Esophagus muscularis mucosa (tissue), 4 donors: ENCODE measurements at regions not wholly inside any gene's neighbourhood (a gene's known extent, or its start where the extent isn't known, plus 50 kb on each side); places are given as distances from the start of the nearest gene placed in this dataset.

Source experiments
- DNase-seq: peaks from one replicate; pipeline ENCODE4 v3.0.0-alpha.2; 2017; ENCODE audit errors: extremely low spot score
- H3K27ac ChIP-seq, 4 donors: fragments of 200-600 bp; sonication (generic); replicated peaks in 1 of 4; 1 replicate in 3 of 4; 2 replicates in 1 of 4; pipeline ENCODE4 v1.5.1; 2016 to 2019; ENCODE audit warnings: mild to moderate bottlenecking in 1 of 4
- H3K27me3 ChIP-seq, 4 donors: fragments of 200-600 bp; sonication (generic); one replicate each; pipeline versions ENCODE4 v1.5.1 to v1.6.0; 2016 to 2019
- H3K36me3 ChIP-seq, 4 donors: fragments of 200-600 bp; sonication (generic); one replicate each; pipeline ENCODE4 v1.5.1; 2016 to 2019
- H3K4me1 ChIP-seq, 4 donors: fragments of 200-600 bp; sonication (generic); one replicate each; pipeline ENCODE4 v1.5.1; 2016 to 2019
- H3K4me3 ChIP-seq, 4 donors: fragments of 200-600 bp; sonication (generic); 1 replicate in 2 of 4; 2 replicates in 2 of 4; pipeline ENCODE4 v1.5.1; 2016 to 2019; ENCODE audit warnings: mild to moderate bottlenecking in 4 of 4, moderate library complexity in 1 of 4
- H3K9me3 ChIP-seq, 4 donors: fragments of 200-600 bp; sonication (generic); 1 replicate in 3 of 4; 2 replicates in 1 of 4; pipeline ENCODE4 v1.5.1; 2016 to 2019
- EP300 ChIP-seq: sonication (generic); formaldehyde crosslinking; IDR thresholded peaks from one replicate; pipeline ENCODE4 v1.6.1; 2017; ENCODE audit warnings: antibody characterized with exemption
- POLR2A ChIP-seq: fragments of 450-650 bp; IDR thresholded peaks from one replicate; pipeline ENCODE4 v1.6.1; 2017; ENCODE audit warnings: antibody characterized with exemption, moderate library complexity, mild to moderate bottlenecking, low read depth
- POLR2AphosphoS5 ChIP-seq, 2 donors: sonication (generic); formaldehyde crosslinking; IDR thresholded peaks; one replicate each; pipeline ENCODE4 v1.6.1; 2017; ENCODE audit warnings: antibody characterized with exemption in 2 of 2
- WGBS: methylation state at CpG from one replicate; pipeline ENCODE4 v1.1.5; 2018; 5-methylcytosine and 5-hydroxymethylcytosine counted together
- intact Hi-C: fragments of 100-400 bp; cut with DNase I; formaldehyde crosslinking; loops from one replicate; pipeline ENCODE4 v1.15.1; 2023
- TF ChIP-seq, protein P1 (sequence below), 3 experiments: fragments of 200-600 bp in 2 of 3; fragments of 450-650 bp in 1 of 3; sonication (generic) in 2 of 3; IDR thresholded peaks; one replicate each; pipeline ENCODE4 v1.5.1; 2017 to 2019; ENCODE audit warnings: antibody characterized with exemption in 3 of 3, mild to moderate bottlenecking in 2 of 3, moderate library complexity in 1 of 3

- H3K4me1 ChIP-seq = no peaks in the 10 kb centered on the region
- H3K27ac ChIP-seq = no peak overlapping the region
- no peaks in the 10 kb centered on the region for H3K36me3 ChIP-seq
- DNase-seq = no peak
- no peaks in the 10 kb centered on the region for H3K27me3 ChIP-seq
- intact Hi-C loops = no loop called here
- H3K4me3 ChIP-seq = no peak overlapping the region
- TF ChIP-seq, protein P1, sequence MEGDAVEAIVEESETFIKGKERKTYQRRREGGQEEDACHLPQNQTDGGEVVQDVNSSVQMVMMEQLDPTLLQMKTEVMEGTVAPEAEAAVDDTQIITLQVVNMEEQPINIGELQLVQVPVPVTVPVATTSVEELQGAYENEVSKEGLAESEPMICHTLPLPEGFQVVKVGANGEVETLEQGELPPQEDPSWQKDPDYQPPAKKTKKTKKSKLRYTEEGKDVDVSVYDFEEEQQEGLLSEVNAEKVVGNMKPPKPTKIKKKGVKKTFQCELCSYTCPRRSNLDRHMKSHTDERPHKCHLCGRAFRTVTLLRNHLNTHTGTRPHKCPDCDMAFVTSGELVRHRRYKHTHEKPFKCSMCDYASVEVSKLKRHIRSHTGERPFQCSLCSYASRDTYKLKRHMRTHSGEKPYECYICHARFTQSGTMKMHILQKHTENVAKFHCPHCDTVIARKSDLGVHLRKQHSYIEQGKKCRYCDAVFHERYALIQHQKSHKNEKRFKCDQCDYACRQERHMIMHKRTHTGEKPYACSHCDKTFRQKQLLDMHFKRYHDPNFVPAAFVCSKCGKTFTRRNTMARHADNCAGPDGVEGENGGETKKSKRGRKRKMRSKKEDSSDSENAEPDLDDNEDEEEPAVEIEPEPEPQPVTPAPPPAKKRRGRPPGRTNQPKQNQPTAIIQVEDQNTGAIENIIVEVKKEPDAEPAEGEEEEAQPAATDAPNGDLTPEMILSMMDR (IDR thresholded peaks at IDR 0.05) = no peak
- no peaks in the 10 kb centered on the region for H3K9me3 ChIP-seq
- 85% methylated on average over 2 of the region's 2 CpGs for whole genome bisulfite sequencing
These were observed 1063.4 kb upstream of the CRIM1 start for GRCh38 chr2:35292199-35292598.

DNA sequence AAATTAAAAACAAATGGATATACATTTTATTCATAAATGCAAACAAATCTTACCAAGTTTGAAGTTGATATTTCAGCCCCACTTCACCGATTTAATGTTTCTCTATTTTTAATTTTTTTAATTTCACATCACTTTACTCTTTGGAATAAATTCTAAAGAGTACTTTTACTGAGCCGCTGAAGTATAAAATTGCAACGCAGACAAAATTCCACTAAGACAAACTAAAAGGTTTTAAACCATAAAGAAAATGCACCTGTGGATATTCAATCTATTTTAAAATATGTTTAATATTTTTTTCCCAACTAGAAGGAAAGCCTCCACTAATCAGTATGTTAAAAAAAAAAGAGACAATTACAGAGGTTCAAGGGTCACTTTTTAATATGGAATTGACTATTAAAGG lies 1073.9 kb upstream of the CRIM1 start:
- H3K27me3 ChIP-seq = no peaks in the 10 kb centered on the region
- H3K36me3 ChIP-seq = no peaks in the 10 kb centered on the region
- H3K27ac ChIP-seq = no peak overlapping the region
- no peak for DNase-seq
- no peaks in the 10 kb centered on the region for H3K4me1 ChIP-seq
- no peaks in the 10 kb centered on the region for H3K9me3 ChIP-seq
- no peak overlapping the region for H3K4me3 ChIP-seq
- TF ChIP-seq, protein P1 (IDR thresholded peaks at IDR 0.05) = no peak
- no peak for TF ChIP-seq POLR2A
- TF ChIP-seq POLR2AphosphoS5 (IDR thresholded peaks at IDR 0.05) = no peak
- no peak for TF ChIP-seq EP300
- intact Hi-C loops = no loop called here
- WGBS = 92% methylated on average over 3 of the region's 3 CpGs

DNA sequence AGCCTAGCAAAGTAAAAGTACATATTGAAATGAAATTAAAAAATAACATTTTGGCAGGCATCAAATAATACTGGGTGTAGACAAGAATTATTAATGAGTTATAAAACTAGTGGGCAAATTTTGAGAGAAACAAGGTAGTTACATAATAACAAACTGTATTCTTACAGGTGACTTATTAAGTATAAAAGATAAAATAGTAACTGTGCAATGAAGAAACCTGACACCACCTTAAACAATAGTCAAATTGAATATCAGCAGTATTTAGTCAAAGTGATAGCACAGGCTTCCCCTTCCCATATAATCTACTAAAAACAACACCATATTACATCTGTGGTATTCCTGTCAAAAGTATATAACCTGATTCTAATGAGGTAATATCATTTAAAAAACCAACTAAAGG lies 1099.8 kb upstream of the CRIM1 start:
- no peak for DNase-seq
- Histone ChIP-seq H3K27ac (no peak overlapping the region), H3K27me3 (no peaks in the 10 kb centered on the region), H3K4me1 (peaks cover 0 to 6% (median 0%) of the 10 kb centered on the region in 4 donors), H3K4me3 (no peak overlapping the region), H3K9me3 (no peaks in the 10 kb centered on the region), H3K36me3 (no peaks in the 10 kb centered on the region)
- intact Hi-C loops = no loop called here
- no peak for TF ChIP-seq POLR2AphosphoS5 (IDR thresholded peaks at IDR 0.05)
- TF ChIP-seq EP300 = no peak
- no peak for TF ChIP-seq POLR2A
- TF ChIP-seq, protein P1 (IDR thresholded peaks at IDR 0.05) = no peak

DNA sequence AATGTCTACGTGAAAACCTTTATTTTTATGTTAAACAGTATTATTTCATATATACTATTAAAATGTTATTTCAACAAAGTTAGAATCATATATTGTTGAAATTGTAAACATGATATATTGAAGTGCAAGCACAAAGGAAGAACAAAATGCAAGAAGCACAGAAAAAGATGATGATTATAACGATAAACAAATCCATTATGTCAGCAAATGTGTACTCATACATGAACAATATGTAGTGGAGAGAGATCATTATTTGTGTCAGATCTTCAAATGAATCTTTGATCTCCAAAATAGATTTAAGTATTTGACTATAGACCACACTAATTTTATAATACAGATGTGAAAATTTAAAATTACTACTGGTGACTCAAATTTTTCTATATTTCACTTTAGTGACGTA lies 1104.4 kb upstream of the CRIM1 start:
- no peak overlapping the region for H3K4me3 ChIP-seq
- peaks cover 0 to 6% (median 0%) of the 10 kb centered on the region in 4 donors for H3K4me1 ChIP-seq
- H3K27ac ChIP-seq = no peak overlapping the region
- intact Hi-C loops = no loop called here
- no peaks in the 10 kb centered on the region for H3K27me3 ChIP-seq
- TF ChIP-seq POLR2A (no peak), POLR2AphosphoS5 (IDR thresholded peaks at IDR 0.05) (no peak), EP300 (no peak)
- TF ChIP-seq, protein P1 (IDR thresholded peaks at IDR 0.05) = no peak
- H3K9me3 ChIP-seq = no peaks in the 10 kb centered on the region
- DNase-seq = no peak
- WGBS = 82% methylated on average over 3 of the region's 3 CpGs
- no peaks in the 10 kb centered on the region for H3K36me3 ChIP-seq

- Histone ChIP-seq H3K36me3 (no peaks in the 10 kb centered on the region), H3K27ac (no peak overlapping the region), H3K27me3 (no peaks in the 10 kb centered on the region), H3K4me1 (no peaks in the 10 kb centered on the region), H3K4me3 (no peak overlapping the region), H3K9me3 (no peaks in the 10 kb centered on the region)
- no peak for DNase-seq
- TF ChIP-seq EP300 (no peak), POLR2A (no peak), POLR2AphosphoS5 (IDR thresholded peaks at IDR 0.05) (no peak)
- TF ChIP-seq, protein P1 (IDR thresholded peaks at IDR 0.05) = no peak
- intact Hi-C loops = no loop called here
- WGBS = 71% methylated on average over 2 of the region's 2 CpGs
These were observed 1108.9 kb upstream of the CRIM1 start for GRCh38 chr2:35246702-35247101.
